ENCODE measurements at regions not wholly inside any gene's neighbourhood (a gene's known extent, or its start where the extent isn't known, plus 50 kb on each side); places are given as distances from the start of the nearest gene placed in this dataset.

GRCh38 chr10:109696981-109697775 is 226.1 kb downstream of the XPNPEP1 start:
- no peak for TF ChIP-seq CTCF (IDR thresholded peaks at IDR 0.05; ENCODE audit: poor library complexity)
- no peak for TF ChIP-seq EZH2phosphoT487 (IDR thresholded peaks at IDR 0.05; ENCODE audit: low read depth, severe bottlenecking, unreplicated experiment)
- TF ChIP-seq EZH2 (IDR thresholded peaks at IDR 0.05; ENCODE audit: borderline replicate concordance), result no peak
